A673 (cell line): ENCODE measurements at regions not wholly inside any gene's neighbourhood (a gene's known extent, or its start where the extent isn't known, plus 50 kb on each side); places are given as distances from the start of the nearest gene placed in this dataset.

Experiments used
- CTCF ChIP-seq: fragments of 300-800, 200-600 bp; sonication (generic); conservative IDR thresholded peaks from 2 replicates; pipeline ENCODE4 v1.5.1; 2017; ENCODE audit warnings: low read depth, mild to moderate bottlenecking, antibody characterized with exemption, low read length, moderate library complexity, mixed read lengths
- EZH2 ChIP-seq: fragments of 200-600 bp; sonication (generic); IDR thresholded peaks from 2 replicates; pipeline ENCODE4 v1.6.1; 2017; ENCODE audit warnings: borderline replicate concordance, low read depth, mild to moderate bottlenecking, mixed read lengths, antibody characterized with exemption, low read length; ENCODE audit not compliant: poor library complexity, severe bottlenecking

- no peak for TF ChIP-seq CTCF
- no peak for TF ChIP-seq EZH2
These were observed 297.5 kb upstream of the PABPC4L start for GRCh38 chr4:134499074-134499473.
